DMS114 treated with DMSO at 0.1 percent for 48 hours (cell line): ENCODE measurements at regions not wholly inside any gene's neighbourhood (a gene's known extent, or its start where the extent isn't known, plus 50 kb on each side); places are given as distances from the start of the nearest gene placed in this dataset.

Experiments
- DNase-seq: peaks from one replicate; lab custom pipeline; 2025; ENCODE audit not compliant: unreplicated experiment; lab: John Stamatoyannopoulos, UW

DNA sequence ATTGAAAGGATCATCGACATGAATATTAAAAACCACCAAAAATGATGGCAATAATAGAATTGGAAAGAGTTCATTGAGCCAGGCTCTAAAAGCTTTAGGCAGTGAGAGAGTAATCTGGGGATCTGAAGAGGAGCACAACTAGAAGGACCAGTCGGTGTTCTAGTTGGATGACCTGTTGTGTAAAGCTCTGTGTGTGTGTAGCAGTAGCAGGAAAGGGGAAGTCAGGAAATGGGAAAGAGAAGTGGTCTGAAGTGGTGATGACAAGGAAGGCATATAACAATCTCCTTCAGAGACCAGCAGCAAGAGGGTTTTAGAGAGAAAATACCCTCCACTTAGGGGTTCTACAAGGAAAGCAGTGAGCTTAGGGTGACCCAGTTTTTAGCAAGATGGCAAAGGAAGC lies 539.2 kb downstream of the HTR7 start:
- no peak for DNase-seq

DNA sequence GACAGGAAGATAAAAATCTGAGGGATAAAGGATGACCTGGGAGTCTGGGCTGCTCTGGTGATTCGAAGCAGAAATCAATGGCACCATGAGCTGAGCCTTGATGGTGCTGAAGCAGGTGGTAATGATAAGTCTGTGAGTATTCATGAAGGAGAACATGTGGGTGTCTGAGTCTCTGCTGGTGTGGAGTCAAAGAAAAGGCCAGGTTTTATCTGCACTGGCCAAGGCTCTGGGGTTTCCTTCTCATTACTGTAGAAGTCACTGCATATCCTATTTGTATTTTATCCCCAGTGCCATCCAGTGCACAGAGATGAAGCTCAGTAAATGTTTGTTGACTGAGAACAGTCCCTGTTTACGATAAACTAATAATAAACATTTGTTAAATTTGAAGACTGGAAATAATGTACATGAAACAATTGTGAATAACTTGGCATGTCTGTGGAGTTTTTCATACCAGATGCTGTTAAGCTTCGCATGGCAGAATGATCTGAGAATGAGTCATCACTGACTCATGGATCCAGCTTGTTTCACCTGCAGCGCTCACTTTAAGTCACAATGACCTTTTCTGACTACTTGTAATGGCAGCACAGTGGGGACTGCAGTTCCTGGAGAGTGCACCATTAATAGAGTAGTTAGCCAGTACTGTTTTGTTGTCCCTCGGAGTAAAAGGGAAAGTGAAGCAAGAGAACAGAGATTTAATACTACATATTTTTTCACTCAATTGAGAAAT lies 538.5 kb downstream of the HTR7 start:
- no peak for DNase-seq

DNA sequence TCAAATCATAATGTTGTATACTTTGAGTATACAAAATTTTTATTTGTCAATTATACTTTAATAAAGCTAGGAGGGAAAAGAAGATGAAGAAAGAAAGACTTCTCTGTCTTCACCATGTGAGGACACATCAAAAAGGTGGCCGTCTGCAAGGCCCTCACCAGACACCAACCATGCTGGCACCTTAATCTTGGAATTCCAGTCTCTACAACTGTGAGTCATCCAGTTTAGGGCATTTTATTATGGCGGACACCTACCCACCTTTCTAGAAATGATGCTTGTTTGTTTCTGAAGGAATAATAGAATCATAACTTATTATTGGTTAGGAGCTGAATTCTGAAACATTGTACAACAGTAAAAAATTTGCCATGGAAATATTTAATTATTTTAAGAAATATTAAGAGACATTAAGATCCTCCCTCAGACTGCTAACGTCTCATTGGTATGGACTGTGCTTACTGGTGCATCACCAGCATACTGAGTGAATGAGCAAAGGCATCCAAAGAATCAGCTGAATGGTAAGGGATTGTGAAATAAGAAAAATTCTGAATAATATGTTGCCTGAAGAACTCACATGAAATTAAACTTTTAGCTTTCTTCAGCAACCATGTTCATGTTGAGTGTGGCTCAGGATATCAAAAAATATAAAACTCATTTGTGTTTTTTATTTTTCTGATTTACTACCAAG lies 536.6 kb downstream of the HTR7 start:
- no peak for DNase-seq

DNA sequence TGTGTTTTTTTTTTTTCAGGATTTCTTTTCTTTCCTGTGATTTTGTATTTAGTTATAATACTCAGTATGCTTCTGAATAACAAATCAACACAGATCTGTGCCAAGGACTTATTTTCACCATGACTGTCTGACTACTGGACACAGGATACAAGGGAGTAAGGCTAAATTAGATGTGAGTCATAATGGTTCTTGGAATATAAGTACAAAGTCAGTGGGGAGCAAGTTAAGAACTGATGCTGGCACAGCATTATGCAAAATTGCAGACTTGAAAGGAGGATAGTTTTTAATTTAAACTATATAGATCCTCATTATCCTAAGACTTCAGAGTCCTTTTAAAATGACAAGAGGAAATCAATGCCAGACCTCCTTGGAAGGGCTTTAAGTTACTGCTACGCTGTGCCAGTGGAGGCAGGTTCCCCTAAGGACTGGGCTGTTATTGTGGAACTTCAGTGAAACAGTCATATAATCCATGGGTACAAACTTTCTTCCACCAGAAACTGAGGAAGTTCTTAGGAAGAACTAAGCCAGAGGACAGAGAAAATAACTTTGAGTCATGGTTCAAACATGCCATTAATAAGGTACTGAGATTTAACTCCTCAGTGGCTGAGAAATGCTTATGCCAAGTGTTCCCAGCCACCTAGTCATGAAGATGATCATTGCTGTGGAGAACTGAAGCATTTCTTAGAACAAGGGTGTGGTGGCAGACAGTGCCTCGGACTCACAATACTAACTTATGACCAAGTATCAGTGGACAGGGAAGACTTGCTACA lies 531.2 kb downstream of the HTR7 start:
- DNase-seq, result no peak

GRCh38 chr10:90327611-90328010 lies 530.2 kb downstream of the HTR7 start:
- DNase-seq, result no peak

DNA sequence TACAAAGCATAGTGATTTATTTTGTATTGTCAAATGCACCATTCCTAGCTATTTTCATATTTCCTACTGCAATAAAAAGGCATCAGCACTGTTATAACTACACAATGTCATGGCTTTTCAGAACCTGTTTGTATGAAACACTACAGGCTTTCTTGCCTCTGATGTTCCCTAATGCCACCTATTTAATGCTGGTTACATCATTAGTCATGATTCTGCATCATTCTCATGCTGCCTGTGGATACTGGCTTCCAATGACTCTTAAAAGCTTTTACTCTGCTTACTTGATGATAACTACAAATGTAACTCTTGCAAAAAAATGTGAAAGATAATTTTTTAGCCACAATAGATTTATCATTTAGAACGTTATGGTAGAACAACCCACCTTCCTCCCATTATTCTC lies 529.4 kb downstream of the HTR7 start:
- DNase-seq, result no peak

- no peak for DNase-seq
These were observed 528.9 kb downstream of the HTR7 start for GRCh38 chr10:90328896-90329295.

DNA sequence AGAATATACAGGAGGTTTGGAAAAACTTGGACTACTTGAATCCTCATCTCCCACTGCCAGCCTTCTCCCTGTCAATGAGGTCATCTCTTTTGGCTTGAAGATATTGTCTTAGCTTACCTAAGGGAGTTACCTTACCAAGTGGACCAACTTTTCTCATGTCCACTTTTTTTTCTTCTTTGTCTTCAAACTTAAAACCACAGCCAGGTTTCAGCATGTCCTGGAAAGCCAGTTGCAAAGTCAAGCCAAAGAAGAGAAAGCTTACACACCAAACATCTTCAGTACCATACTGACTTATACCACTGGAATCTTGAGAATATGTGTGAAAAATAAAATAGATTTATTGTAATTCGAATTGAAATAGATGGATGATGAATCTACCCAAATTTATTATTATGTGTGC lies 520.5 kb downstream of the HTR7 start:
- DNase-seq, result no peak

- DNase-seq, result no peak
These were observed 515.4 kb downstream of the HTR7 start for GRCh38 chr10:90342480-90342879.

DNA sequence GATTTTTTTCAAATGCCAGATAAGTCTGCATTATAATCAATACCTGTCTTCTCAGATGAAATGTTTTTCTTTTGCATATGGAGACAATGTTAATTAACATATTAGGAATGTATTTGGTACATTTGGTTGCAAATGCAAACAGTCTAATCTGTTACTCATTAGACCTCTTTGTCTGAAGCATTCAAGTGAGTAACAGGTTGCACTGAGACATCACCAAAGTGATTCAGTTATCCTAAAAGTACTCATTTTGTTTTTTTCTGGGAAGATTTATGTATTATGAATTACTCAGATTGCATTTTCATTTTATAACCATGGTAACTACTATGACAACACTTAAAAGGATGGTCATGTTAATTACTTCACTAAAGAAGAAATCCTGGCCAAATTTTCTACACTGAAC lies 513.6 kb downstream of the HTR7 start:
- no peak for DNase-seq

GRCh38 chr10:90347239-90347638 lies 510.6 kb downstream of the HTR7 start:
- DNase-seq, result no peak

DNA sequence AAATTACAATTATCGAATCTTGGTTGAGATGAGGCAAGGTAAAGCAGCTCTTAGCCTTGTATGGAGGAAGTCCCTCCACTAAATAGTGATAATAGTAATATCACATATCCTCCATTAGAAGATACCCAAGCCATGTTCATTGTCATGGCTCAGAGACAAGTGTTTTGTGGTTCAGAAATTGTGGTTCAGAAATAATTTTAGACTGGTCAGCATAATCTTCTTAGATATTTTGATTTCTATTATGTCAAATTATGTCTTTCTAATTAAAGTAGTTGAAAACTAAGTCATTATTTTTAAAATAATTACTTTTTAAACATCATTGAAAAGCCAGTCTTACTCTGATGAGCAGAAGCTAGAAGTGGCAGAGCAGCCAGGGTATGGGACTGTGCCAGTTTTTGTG lies 507.7 kb downstream of the HTR7 start:
- DNase-seq, result no peak

GRCh38 chr10:90352288-90352687 lies 505.6 kb downstream of the HTR7 start:
- no peak for DNase-seq

DNA sequence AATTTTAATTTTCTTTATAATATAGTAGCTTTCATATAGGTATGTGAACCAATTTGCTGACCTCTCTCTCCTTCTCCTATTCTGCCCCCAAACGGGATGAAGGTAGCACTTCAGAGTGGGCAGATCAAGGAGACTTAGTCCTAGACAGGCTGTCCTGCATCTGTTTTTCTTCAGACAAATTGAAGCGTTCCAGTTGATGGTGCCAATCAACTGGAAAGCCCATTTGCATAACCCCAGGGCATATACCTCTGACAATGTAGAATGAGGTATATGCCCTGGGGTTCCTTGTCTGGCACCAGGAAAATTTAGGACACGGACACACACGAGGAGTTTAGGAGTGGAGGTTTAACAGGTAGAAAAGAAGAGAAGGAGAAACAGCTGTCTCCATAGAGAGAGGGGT lies 502.9 kb downstream of the HTR7 start:
- DNase-seq, result no peak

DNA sequence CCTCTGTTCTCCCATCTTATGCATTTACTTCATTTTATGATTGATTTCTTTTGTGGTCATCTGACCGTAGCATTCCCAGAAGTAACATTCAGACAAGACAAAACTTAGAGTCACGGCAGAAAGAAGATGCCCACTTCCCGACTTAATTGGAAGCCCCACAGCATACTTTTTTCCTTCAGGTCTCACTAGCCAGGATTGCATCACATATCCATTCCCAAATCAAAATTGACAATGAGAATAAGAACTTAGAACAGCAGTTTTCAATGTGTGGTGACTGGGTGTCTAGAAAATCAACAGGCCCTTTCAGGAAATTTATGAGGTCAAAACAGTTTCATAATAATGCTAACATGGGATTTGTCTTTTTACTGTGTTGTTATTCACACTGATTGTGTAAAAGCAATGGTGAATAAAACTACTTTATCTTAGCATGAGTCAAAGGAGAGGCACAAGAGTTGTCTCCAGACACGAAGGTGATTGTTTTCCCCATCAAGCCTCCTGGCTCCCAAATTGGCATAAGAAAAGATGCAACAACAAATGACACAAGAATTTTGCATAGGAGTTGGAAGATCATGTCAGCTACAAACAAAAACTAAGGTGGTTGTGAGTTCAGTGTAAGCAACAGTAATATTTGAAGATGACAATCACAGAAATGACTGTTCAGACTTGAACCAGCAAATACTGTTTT lies 493.9 kb downstream of the HTR7 start:
- DNase-seq, result no peak

DNA sequence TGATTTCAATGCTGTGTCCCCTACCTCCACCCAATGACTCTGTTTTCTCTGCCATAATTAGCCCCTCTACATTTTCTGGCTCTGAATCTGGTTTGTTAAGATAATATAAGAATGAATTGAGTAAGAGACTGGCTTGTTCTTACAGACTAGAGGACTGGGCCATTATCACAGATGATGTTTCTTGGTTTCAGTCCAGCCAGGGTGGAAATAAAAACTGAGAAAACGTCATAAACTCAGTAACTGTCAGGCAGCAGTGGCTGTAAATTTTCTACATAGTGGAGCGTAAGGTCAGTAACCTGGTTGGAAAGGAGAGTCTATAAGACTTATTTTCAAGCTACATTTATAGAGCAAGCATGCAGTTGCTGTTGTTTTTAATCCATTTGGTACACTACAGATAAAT lies 485.4 kb downstream of the HTR7 start:
- no peak for DNase-seq

DNA sequence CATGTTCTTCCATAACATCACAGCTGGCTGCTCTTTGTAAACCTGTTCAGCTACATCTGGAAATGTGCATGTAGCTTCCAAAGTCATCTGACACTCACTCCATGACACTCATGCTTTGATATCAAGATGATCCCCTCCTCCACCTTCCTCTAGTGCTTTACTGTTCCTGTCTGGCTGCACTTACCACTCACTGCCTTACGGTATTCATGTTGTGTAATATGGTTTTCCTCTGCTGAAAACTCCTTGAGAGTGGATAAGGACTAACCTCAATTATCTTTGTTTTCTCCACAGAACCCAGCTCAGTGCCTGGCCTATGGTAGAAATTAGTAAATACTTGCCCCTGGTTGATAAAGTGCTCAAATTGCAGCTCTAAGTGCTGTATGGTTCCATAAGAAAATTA lies 483.9 kb downstream of the HTR7 start:
- no peak for DNase-seq

DNA sequence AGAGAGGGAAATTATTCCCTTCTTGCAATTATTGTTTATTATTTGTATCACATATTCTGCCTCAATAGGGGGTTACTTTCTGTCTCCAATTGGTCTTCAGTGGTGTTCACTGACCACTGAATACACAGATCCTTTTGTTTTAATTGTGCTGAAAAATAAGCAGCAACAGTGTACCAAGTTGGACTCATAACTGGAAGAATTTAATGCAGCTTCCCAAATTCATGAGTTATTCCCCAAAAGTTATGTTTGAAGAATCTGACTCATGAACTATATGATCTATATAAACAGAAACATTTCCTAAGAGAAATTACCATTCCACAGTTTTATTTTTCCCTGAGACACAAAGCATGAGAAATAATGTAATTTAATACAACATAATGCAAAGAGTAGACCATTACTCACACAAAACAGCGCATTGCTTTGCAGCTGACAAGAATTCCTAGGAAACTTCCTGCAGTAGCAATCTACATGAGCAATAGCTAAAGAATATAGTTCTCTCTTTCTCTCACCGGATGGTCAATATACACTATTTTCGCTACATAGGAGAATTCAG lies 479.2 kb downstream of the HTR7 start:
- no peak for DNase-seq

DNA sequence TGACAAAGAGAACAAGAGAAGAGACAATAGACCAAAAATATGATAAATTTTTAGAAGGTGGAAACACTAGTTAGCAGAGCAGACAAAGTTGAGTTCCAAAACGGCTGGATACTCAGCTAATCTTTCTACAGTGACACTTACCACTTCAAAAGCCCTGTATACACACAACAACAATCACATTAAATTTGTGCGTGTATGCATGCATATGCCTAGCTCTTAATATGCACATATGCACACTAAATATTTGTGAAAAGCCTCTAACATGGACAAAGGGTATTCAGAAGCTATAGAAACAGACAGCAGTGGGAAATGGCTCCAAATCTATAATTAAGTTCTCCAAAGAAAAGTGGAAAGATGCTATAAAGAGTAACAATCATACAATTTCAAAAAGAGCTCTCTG lies 476.4 kb downstream of the HTR7 start:
- DNase-seq, result no peak

- no peak for DNase-seq
These were observed 468.0 kb downstream of the HTR7 start for GRCh38 chr10:90389876-90390275.

GRCh38 chr10:90394311-90394710 lies 463.5 kb downstream of the HTR7 start:
- no peak for DNase-seq
